HepG2 (cell line): ENCODE measurements at regions not wholly inside any gene's neighbourhood (a gene's known extent, or its start where the extent isn't known, plus 50 kb on each side); places are given as distances from the start of the nearest gene placed in this dataset.
A peak's percentile ranks its signal among the peaks of the same experiment; 100 is the strongest.

ENCODE experiments used
- ASH2L ChIP-seq: fragments of 300-600, 200-600 bp; sonication (generic); IDR thresholded peaks from 2 replicates; pipeline ENCODE4 v1.7.0; 2017; ENCODE audit warnings: low read depth, mild to moderate bottlenecking, moderate library complexity, mixed read lengths, low read length; ENCODE audit not compliant: insufficient read length
- BATF2 ChIP-seq: sonication (generic); formaldehyde crosslinking; IDR thresholded peaks from 2 replicates; pipeline ENCODE4 v1.8.0; 2022; ENCODE audit warnings: mild to moderate bottlenecking, missing genetic modification reagents, moderate library complexity
- CCAR2 ChIP-seq: fragments of 200-400 bp; formaldehyde crosslinking; optimal IDR thresholded peaks from 2 replicates; pipeline ENCODE3; 2018; ENCODE audit warnings: low read depth, mild to moderate bottlenecking, low read length, moderate library complexity
- NKX3-1 ChIP-seq: sonication (generic); formaldehyde crosslinking; IDR thresholded peaks from 2 replicates; pipeline ENCODE4 v1.5.0; 2020; ENCODE audit warnings: missing genetic modification reagents
- PREB ChIP-seq: sonication (generic); formaldehyde crosslinking; IDR thresholded peaks from 2 replicates; pipeline ENCODE4 v1.4.0; 2020; ENCODE audit warnings: missing genetic modification reagents
- SMYD3 ChIP-seq: sonication (generic); formaldehyde crosslinking; IDR thresholded peaks from 2 replicates; pipeline ENCODE4 v1.8.1; 2023; ENCODE audit warnings: mild to moderate bottlenecking, missing genetic modification reagents
- ZBTB40 ChIP-seq, 2 experiments: fragments of 450-650 bp in 1 of 2; sonication (generic) in 1 of 2; formaldehyde crosslinking in 1 of 2; IDR thresholded peaks; 2 replicates each; pipeline versions ENCODE4 v1.6.1 to v1.8.0; 2016 to 2022; ENCODE audit warnings: antibody characterized with exemption in 1 of 2, mild to moderate bottlenecking in 1 of 2, missing genetic modification reagents in 1 of 2
- ZMYM3 ChIP-seq: sonication (generic); formaldehyde crosslinking; IDR thresholded peaks from 2 replicates; pipeline ENCODE4 v1.5.1; 2020; ENCODE audit warnings: mild to moderate bottlenecking, missing genetic modification reagents
- ZNF549 ChIP-seq: sonication (generic); formaldehyde crosslinking; IDR thresholded peaks from 2 replicates; pipeline ENCODE4 v1.5.0; 2020; ENCODE audit warnings: missing genetic modification reagents
- ZNF747 ChIP-seq: sonication (generic); formaldehyde crosslinking; IDR thresholded peaks from 2 replicates; pipeline ENCODE4 v1.8.1; 2023; ENCODE audit warnings: missing genetic modification reagents, mild to moderate bottlenecking, borderline replicate concordance
- ZNF770 ChIP-seq: sonication (generic); formaldehyde crosslinking; IDR thresholded peaks from 2 replicates; pipeline ENCODE4 v1.5.0; 2020; ENCODE audit warnings: mild to moderate bottlenecking, missing genetic modification reagents
- ZNF773 ChIP-seq: sonication (generic); formaldehyde crosslinking; IDR thresholded peaks from 2 replicates; pipeline ENCODE4 v1.4.0; 2020; ENCODE audit warnings: missing genetic modification reagents, borderline replicate concordance
- ZNF800 ChIP-seq: sonication (generic); formaldehyde crosslinking; IDR thresholded peaks from 2 replicates; pipeline ENCODE4 v1.4.0; 2020; ENCODE audit warnings: missing genetic modification reagents

- TF ChIP-seq NKX3-1 (CRISPR knock-in tag) (0 out of 2 replicates have a peak, but pooled peaks have one; percentile 21), PREB (no peak), ZMYM3 (0 out of 2 replicates have a peak, but pooled peaks have one; percentile 13), SMYD3 (CRISPR knock-in tag) (0 out of 2 replicates have a peak, but pooled peaks have one; percentile 58), ZNF549 (CRISPR knock-in tag) (no peak), ZNF800 (peak; percentile 92), ZNF747 (no peak; the same call in 1 of the 2 replicates), BATF2 (CRISPR knock-in tag) (no peak), ZNF773 (CRISPR knock-in tag) (no peak), ASH2L (peak; percentile 71), ZNF770 (peak; percentile 48; the same call in 1 of the 2 replicates), ZBTB40 (IDR thresholded peaks at IDR 0.05) (no peak), ZBTB40 (CRISPR knock-in tag; IDR thresholded peaks at IDR 0.05) (no peak; the same call in 1 of the 2 replicates), CCAR2 (no peak)
Measured at GRCh38 chr1:178037510-178038253, 56.2 kb upstream of the RASAL2 start (continued).
